ENCODE measurements at regions not wholly inside any gene's neighbourhood (a gene's known extent, or its start where the extent isn't known, plus 50 kb on each side); places are given as distances from the start of the nearest gene placed in this dataset.

DNA sequence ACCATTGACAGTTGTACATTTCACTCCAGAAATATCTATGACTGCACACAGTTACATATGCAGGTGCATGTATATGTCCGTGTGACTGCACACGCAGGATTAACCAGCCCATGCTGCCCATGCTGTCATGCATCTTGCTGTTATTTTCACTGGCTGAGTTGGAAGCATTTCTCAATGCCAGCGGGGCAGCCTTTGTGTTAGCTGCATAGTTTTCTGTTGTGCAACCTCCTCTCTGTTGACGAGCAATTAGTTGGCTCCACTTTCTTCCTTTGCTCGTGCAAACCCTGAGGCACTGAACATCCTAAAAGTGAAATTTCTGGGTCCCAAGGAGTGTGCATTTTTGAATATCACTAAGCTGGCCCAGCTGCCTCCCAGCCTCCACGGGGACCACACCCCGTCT, 133.4 kb upstream of the GLI2 start:
- TF ChIP-seq, protein P1, sequence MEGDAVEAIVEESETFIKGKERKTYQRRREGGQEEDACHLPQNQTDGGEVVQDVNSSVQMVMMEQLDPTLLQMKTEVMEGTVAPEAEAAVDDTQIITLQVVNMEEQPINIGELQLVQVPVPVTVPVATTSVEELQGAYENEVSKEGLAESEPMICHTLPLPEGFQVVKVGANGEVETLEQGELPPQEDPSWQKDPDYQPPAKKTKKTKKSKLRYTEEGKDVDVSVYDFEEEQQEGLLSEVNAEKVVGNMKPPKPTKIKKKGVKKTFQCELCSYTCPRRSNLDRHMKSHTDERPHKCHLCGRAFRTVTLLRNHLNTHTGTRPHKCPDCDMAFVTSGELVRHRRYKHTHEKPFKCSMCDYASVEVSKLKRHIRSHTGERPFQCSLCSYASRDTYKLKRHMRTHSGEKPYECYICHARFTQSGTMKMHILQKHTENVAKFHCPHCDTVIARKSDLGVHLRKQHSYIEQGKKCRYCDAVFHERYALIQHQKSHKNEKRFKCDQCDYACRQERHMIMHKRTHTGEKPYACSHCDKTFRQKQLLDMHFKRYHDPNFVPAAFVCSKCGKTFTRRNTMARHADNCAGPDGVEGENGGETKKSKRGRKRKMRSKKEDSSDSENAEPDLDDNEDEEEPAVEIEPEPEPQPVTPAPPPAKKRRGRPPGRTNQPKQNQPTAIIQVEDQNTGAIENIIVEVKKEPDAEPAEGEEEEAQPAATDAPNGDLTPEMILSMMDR (IDR thresholded peaks at IDR 0.05) = no peak
- no peaks in the 10 kb centered on the region for H3K9me3 ChIP-seq
- no peak overlapping the region for H3K27ac ChIP-seq
- no peak for DNase-seq (ENCODE audit: low spot score in 2 of 2)
- no peaks in the 10 kb centered on the region for H3K36me3 ChIP-seq
- intact Hi-C loops (cut with DNase I) = no loop called here
- H3K4me3 ChIP-seq = no peak overlapping the region
- no peaks in the 10 kb centered on the region for H3K27me3 ChIP-seq
- H3K4me1 ChIP-seq = peaks cover 0 to 4% of the 10 kb centered on the region in 2 donors

- no peak overlapping the region for H3K27ac ChIP-seq
- H3K36me3 ChIP-seq = no peaks in the 10 kb centered on the region
- no peaks in the 10 kb centered on the region for H3K27me3 ChIP-seq
- DNase-seq (ENCODE audit: low spot score in 2 of 2) = no peak
- H3K4me3 ChIP-seq = no peak overlapping the region
- intact Hi-C loops (cut with DNase I) = no loop called here
- no peaks in the 10 kb centered on the region for H3K9me3 ChIP-seq
- TF ChIP-seq, protein P1 (IDR thresholded peaks at IDR 0.05) = no peak
- H3K4me1 ChIP-seq = peaks cover 0 to 4% of the 10 kb centered on the region in 2 donors
Observed at GRCh38 chr2:120604767-120605166, 130.9 kb upstream of the GLI2 start.

DNA sequence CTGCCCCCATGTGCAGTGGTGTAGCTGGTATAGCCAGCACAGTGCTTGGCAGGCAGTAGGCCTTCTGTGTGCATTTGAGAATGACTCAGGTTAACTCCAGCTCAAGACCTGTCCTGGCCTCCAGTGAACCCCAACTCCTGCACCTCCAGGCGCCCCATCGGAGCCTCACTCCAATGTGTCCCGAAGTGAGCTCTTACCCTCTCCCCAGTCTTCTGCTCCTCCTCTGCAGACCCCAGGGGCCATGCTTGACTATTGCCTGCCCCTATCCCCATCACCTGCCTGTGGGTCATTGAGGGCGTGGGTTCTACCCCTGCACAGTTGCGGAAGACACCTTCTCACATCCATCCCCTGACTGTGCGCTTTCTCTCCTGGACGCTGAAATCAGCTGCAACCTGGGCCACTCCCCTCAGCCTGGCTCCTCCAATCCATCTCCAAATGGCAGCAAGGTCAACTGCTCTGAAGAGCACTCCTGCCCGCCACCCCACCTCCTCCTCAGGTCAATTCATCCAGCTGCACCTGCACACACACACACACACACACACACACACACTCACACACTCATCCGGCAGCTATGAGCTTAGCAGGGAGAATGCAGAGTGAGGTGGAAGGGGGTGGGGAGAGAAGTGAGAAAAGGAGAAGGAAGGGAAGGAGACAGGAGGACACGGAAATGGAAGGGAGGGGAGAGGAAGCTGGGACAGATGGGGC, 130.3 kb upstream of the GLI2 start:
- no peak for DNase-seq (ENCODE audit: low spot score in 2 of 2)

GRCh38 chr2:120606280-120606679, 129.4 kb upstream of the GLI2 start:
- Histone ChIP-seq H3K9me3 (no peaks in the 10 kb centered on the region), H3K4me1 (peaks cover 0 to 4% of the 10 kb centered on the region in 2 donors), H3K36me3 (no peaks in the 10 kb centered on the region), H3K27ac (no peak overlapping the region), H3K4me3 (no peak overlapping the region), H3K27me3 (no peaks in the 10 kb centered on the region)
- TF ChIP-seq, protein P1 (IDR thresholded peaks at IDR 0.05) = no peak
- no peak for DNase-seq (ENCODE audit: low spot score in 2 of 2)
- intact Hi-C loops (cut with DNase I) = no loop called here

More for the DNA sequence above, 130.3 kb upstream of the GLI2 start:
- intact Hi-C loops (cut with DNase I) = no loop called here
- Histone ChIP-seq H3K9me3 (no peaks in the 10 kb centered on the region), H3K27ac (no peak overlapping the region), H3K4me3 (no peak overlapping the region), H3K36me3 (no peaks in the 10 kb centered on the region), H3K4me1 (peaks cover 0 to 4% of the 10 kb centered on the region in 2 donors), H3K27me3 (no peaks in the 10 kb centered on the region)
- TF ChIP-seq, protein P1 (IDR thresholded peaks at IDR 0.05) = no peak

DNA sequence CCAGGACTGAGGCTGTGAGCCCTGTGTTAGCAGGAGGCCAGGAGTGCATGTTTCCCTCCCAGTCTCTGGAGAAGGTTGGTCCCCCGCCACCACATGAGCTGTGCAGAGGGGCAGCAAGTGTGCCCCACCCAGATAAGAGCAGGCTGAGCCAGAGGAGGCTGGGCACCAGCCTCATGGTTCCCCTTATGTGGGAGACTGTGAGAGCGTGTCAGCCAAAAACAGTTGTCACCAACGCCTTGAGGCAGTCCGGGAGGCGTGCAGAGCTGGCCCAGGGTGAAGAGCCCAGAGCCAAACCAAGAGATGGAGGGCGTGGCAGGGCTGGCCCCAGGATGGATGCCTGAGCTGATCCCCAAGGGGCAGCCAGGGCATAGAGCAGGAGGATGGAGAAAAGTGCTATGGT, 128.7 kb upstream of the GLI2 start:
- TF ChIP-seq, protein P1 (IDR thresholded peaks at IDR 0.05) = no peak
- H3K36me3 ChIP-seq = no peaks in the 10 kb centered on the region
- no peak for DNase-seq (ENCODE audit: low spot score in 2 of 2)
- intact Hi-C loops (cut with DNase I) = no loop called here
- H3K4me3 ChIP-seq = no peak overlapping the region
- peaks cover 0 to 4% of the 10 kb centered on the region in 2 donors for H3K4me1 ChIP-seq
- H3K9me3 ChIP-seq = no peaks in the 10 kb centered on the region
- H3K27ac ChIP-seq = no peak overlapping the region
- H3K27me3 ChIP-seq = no peaks in the 10 kb centered on the region

All from ascending aorta (tissue), 2 donors.